ENCODE measurements at regions not wholly inside any gene's neighbourhood (a gene's known extent, or its start where the extent isn't known, plus 50 kb on each side); places are given as distances from the start of the nearest gene placed in this dataset.
"Not testable (repeated sequence)": the region's sequence is repeated elsewhere in the genome, so short reads cannot be mapped to it uniquely, and the experiment has no call there.

- H3K27me3 ChIP-seq (ENCODE audit: control insufficient read depth in 2 of 2, insufficient read depth in 2 of 2, low read length in 2 of 2), result no peaks in the 10 kb centered on the region
- Mint-ChIP-seq H3K4me1 (peaks cover 2% of the 10 kb centered on the region), H3K4me3 (no peak overlapping the region), H3K27me3 (ENCODE audit: low read depth in 3 of 3) (no peaks in the 10 kb centered on the region), H3K36me3 (no peaks in the 10 kb centered on the region), H3K9me3 (peaks cover 2 to 19% (median 11%) of the 10 kb centered on the region in 7 donors), H3K27ac (no peak overlapping the region)
- H3K4me3 ChIP-seq (replicated peaks in 1 of 3; ENCODE audit: low read depth in 2 of 3, low read length in 3 of 3), result no peak overlapping the region
- H3K79me2 ChIP-seq (ENCODE audit: insufficient read depth, low read length), result no peaks in the 10 kb centered on the region
- intact Hi-C loops (cut with micrococcal nuclease), result no loop called here
- H3K9me3 ChIP-seq (replicated peaks in 1 of 2; ENCODE audit: control insufficient read depth in 1 of 2, insufficient read depth in 1 of 2, low read length in 2 of 2), result peaks cover 7 to 16% of the 10 kb centered on the region in 2 donors
- H3K4me2 ChIP-seq (replicated peaks; ENCODE audit: extremely low read depth, low read length, poor library complexity, severe bottlenecking), result no peak overlapping the region
- no peaks in the 10 kb centered on the region for H3K36me3 ChIP-seq (replicated peaks in 1 of 2; ENCODE audit: control insufficient read depth in 1 of 2, insufficient read depth in 2 of 2, low read length in 2 of 2)
- no peak for TF ChIP-seq CTCF (IDR thresholded peaks at IDR 0.05)
- H3K27ac ChIP-seq (ENCODE audit: low read depth in 1 of 2, low read length in 2 of 2), result no peak overlapping the region
- DNase-seq, result no peak
- H3K9ac ChIP-seq (ENCODE audit: insufficient read depth, low read length, poor library complexity, severe bottlenecking), result no peak overlapping the region
- H3K4me1 ChIP-seq (ENCODE audit: control insufficient read depth in 1 of 2, insufficient read depth in 2 of 2, low read length in 2 of 2), result no peaks in the 10 kb centered on the region
- no peak overlapping the region for H2AFZ ChIP-seq (ENCODE audit: insufficient read depth, low read depth, low read length, poor library complexity, severe bottlenecking)
- no peaks in the 10 kb centered on the region for H4K20me1 ChIP-seq (ENCODE audit: insufficient read depth, low read length)
Measured at GRCh38 chr10:53331460-53331859, 558.9 kb upstream of the MBL2 start.

- peak in 2 of 3 donors; percentile 4 to 7 for DNase-seq
- H3K9me3 ChIP-seq (replicated peaks in 1 of 2; ENCODE audit: control insufficient read depth in 1 of 2, insufficient read depth in 1 of 2, low read length in 2 of 2); intact Hi-C loops (cut with micrococcal nuclease); H4K20me1 ChIP-seq (ENCODE audit: insufficient read depth, low read length); H3K27me3 ChIP-seq (ENCODE audit: control insufficient read depth in 2 of 2, insufficient read depth in 2 of 2, low read length in 2 of 2); H3K27ac ChIP-seq (ENCODE audit: low read depth in 1 of 2, low read length in 2 of 2); H3K27me3 Mint-ChIP-seq (ENCODE audit: low read depth in 3 of 3); H3K9me3 Mint-ChIP-seq; H3K4me1 Mint-ChIP-seq; H3K9ac ChIP-seq (ENCODE audit: insufficient read depth, low read length, poor library complexity, severe bottlenecking); H3K79me2 ChIP-seq (ENCODE audit: insufficient read depth, low read length); H3K4me1 ChIP-seq (ENCODE audit: control insufficient read depth in 1 of 2, insufficient read depth in 2 of 2, low read length in 2 of 2); H3K36me3 ChIP-seq (replicated peaks in 1 of 2; ENCODE audit: control insufficient read depth in 1 of 2, insufficient read depth in 2 of 2, low read length in 2 of 2); H3K36me3 Mint-ChIP-seq; H3K27ac Mint-ChIP-seq: not testable (repeated sequence)
- Histone ChIP-seq H3K4me2 (replicated peaks; ENCODE audit: extremely low read depth, low read length, poor library complexity, severe bottlenecking) (peak overlapping the region; percentile 49), H2AFZ (ENCODE audit: insufficient read depth, low read depth, low read length, poor library complexity, severe bottlenecking) (peak overlapping the region; percentile 35), H3K4me3 (replicated peaks in 1 of 3; ENCODE audit: low read depth in 2 of 3, low read length in 3 of 3) (peak overlapping the region in 2 of 3 experiments; percentile 25 to 59)
- H3K4me3 Mint-ChIP-seq, result peak overlapping the region; percentile 50 to 78
- no CpG with 5 or more reads among the region's 10 CpGs for WGBS (ENCODE audit: insufficient coverage)
Measured at GRCh38 chr10:53326401-53327305, 554.1 kb upstream of the MBL2 start.
